ENCODE measurements at regions not wholly inside any gene's neighbourhood (a gene's known extent, or its start where the extent isn't known, plus 50 kb on each side); places are given as distances from the start of the nearest gene placed in this dataset.

DNA sequence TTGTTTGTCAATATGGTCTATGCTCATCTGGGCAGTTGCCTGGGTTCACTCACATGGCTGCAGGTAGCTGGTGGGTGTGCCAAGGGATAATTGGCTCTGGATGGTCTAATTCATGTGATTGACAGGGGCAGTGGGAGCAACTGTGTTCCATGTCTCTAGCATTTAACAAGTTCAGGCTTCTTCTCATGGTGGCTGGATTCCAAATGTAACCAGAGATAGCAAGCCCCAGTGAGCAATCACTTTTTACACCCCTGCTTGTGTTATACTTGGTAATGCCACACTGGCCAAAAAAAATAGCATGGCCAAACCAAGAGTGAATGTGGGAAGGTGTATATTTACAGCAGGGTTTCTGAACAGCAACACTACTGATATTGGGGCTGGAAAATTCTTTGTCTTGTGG is 89.6 kb upstream of the TNFSF11 start:
- Histone ChIP-seq H3K4me3 (ENCODE audit: low read depth in 2 of 2, low read length in 2 of 2) (no peak overlapping the region), H3K27ac (ENCODE audit: low read length) (no peak overlapping the region), H3K9me3 (ENCODE audit: control insufficient read depth, insufficient read depth, low read depth, low read length) (no peaks in the 10 kb centered on the region), H3K4me1 (ENCODE audit: control insufficient read depth, insufficient read depth, low read length) (no peaks in the 10 kb centered on the region), H3K36me3 (ENCODE audit: control insufficient read depth, insufficient read depth, low read length) (no peaks in the 10 kb centered on the region), H3K27me3 (ENCODE audit: control insufficient read depth, insufficient read depth, low read length) (no peaks in the 10 kb centered on the region)
- no TSS peak for BruUV-seq (replicated peaks)
- no peak for ATAC-seq
- in situ Hi-C loops (cut with HindIII; ENCODE audit: low pct_unique_long_range_greater_than_20kb, low sequenced_read_pairs): no loop called here
- TF ChIP-seq REST (IDR thresholded peaks at IDR 0.05; ENCODE audit: insufficient read depth in 1 of 2, low read depth in 2 of 2, low read length in 1 of 2) (no peak), SIN3A (IDR thresholded peaks at IDR 0.05; ENCODE audit: borderline replicate concordance, insufficient read depth, low read depth, low read length) (no peak), TCF7L2 (IDR thresholded peaks at IDR 0.05; ENCODE audit: low read depth, low read length) (no peak), POLR2AphosphoS5 (IDR thresholded peaks at IDR 0.05; ENCODE audit: low read depth, low read length) (no peak)
- TF ChIP-seq, protein P1, sequence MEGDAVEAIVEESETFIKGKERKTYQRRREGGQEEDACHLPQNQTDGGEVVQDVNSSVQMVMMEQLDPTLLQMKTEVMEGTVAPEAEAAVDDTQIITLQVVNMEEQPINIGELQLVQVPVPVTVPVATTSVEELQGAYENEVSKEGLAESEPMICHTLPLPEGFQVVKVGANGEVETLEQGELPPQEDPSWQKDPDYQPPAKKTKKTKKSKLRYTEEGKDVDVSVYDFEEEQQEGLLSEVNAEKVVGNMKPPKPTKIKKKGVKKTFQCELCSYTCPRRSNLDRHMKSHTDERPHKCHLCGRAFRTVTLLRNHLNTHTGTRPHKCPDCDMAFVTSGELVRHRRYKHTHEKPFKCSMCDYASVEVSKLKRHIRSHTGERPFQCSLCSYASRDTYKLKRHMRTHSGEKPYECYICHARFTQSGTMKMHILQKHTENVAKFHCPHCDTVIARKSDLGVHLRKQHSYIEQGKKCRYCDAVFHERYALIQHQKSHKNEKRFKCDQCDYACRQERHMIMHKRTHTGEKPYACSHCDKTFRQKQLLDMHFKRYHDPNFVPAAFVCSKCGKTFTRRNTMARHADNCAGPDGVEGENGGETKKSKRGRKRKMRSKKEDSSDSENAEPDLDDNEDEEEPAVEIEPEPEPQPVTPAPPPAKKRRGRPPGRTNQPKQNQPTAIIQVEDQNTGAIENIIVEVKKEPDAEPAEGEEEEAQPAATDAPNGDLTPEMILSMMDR (IDR thresholded peaks at IDR 0.05): no peak
- intact Hi-C loops (cut with micrococcal nuclease; ENCODE audit: unreplicated experiment): no loop called here
- CTCF ChIA-PET: no interaction called here
- no peak for DNase-seq (ENCODE audit: low read depth, low spot score)
- POLR2A ChIA-PET: no interaction called here

DNA sequence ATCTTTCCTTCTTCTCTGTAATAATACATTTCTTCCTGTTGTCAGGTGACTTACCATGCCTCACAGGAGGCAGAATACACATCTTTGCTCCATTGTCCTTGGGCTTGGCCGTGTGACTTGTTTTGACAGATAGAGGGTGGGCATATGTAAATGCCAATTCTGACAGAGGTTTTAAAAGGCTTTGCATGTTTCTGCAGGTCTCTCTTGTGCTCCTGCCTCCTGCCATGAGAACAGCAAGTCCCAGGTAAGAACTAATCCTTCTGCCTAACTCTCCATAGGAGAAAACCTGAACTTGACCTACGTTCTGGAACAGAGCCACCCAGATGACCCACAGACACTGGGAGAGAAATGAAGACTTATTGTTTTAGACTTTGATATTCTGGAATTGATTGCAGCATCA is 88.7 kb upstream of the TNFSF11 start:
- POLR2A ChIA-PET: no interaction called here
- H3K27me3 ChIP-seq (ENCODE audit: control insufficient read depth, insufficient read depth, low read length): no peaks in the 10 kb centered on the region
- in situ Hi-C loops (cut with HindIII; ENCODE audit: low pct_unique_long_range_greater_than_20kb, low sequenced_read_pairs): no loop called here
- ATAC-seq (no peak), DNase-seq (ENCODE audit: low read depth, low spot score) (no peak)
- no peak overlapping the region for H3K4me3 ChIP-seq (ENCODE audit: low read depth in 2 of 2, low read length in 2 of 2)
- CTCF ChIA-PET: no interaction called here
- H3K4me1 ChIP-seq (ENCODE audit: control insufficient read depth, insufficient read depth, low read length): no peaks in the 10 kb centered on the region
- intact Hi-C loops (cut with micrococcal nuclease; ENCODE audit: unreplicated experiment): no loop called here
- TF ChIP-seq SIN3A (IDR thresholded peaks at IDR 0.05; ENCODE audit: borderline replicate concordance, insufficient read depth, low read depth, low read length) (no peak), POLR2AphosphoS5 (IDR thresholded peaks at IDR 0.05; ENCODE audit: low read depth, low read length) (no peak), REST (IDR thresholded peaks at IDR 0.05; ENCODE audit: insufficient read depth in 1 of 2, low read depth in 2 of 2, low read length in 1 of 2) (no peak), TCF7L2 (IDR thresholded peaks at IDR 0.05; ENCODE audit: low read depth, low read length) (no peak)
- TF ChIP-seq, protein P1 (IDR thresholded peaks at IDR 0.05): no peak
- no peaks in the 10 kb centered on the region for H3K9me3 ChIP-seq (ENCODE audit: control insufficient read depth, insufficient read depth, low read depth, low read length)
- BruUV-seq (replicated peaks): no TSS peak
- no peak overlapping the region for H3K27ac ChIP-seq (ENCODE audit: low read length)
- no peaks in the 10 kb centered on the region for H3K36me3 ChIP-seq (ENCODE audit: control insufficient read depth, insufficient read depth, low read length)
